Epidermal melanocyte (primary cell): ENCODE measurements at regions not wholly inside any gene's neighbourhood (a gene's known extent, or its start where the extent isn't known, plus 50 kb on each side); places are given as distances from the start of the nearest gene placed in this dataset.

Experiments
- DNase-seq: peaks from one replicate; pipeline ENCODE4 v3.0.0; 2011; ENCODE audit warnings: low spot score; ENCODE audit not compliant: insufficient read length

- DNase-seq, result no peak
These were observed 70.4 kb upstream of the C15orf39 start for GRCh38 chr15:75131269-75131643.

GRCh38 chr15:75134748-75135147, 66.9 kb upstream of the C15orf39 start:
- no peak for DNase-seq

GRCh38 chr15:75136118-75136517, 65.6 kb upstream of the C15orf39 start:
- DNase-seq, result no peak

DNA sequence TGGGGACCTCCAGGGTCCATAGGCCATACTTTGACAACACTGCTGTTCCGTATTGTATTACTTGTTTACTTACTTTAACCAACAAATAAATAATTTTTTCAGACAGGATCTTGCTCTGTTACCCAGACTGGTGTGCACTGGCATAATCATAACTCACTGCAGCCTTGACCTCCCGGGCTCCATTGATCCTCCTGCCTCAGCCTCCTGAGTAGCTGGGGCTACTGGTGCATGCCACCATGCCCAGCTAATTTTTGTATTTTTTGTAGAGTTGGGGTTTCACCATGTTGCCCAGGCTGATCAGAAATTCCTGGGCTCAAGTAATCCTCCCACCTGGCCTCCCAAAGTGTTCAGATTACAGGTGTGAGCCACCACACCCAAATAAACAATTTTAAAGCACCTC, 64.9 kb upstream of the C15orf39 start:
- no peak for DNase-seq

DNA sequence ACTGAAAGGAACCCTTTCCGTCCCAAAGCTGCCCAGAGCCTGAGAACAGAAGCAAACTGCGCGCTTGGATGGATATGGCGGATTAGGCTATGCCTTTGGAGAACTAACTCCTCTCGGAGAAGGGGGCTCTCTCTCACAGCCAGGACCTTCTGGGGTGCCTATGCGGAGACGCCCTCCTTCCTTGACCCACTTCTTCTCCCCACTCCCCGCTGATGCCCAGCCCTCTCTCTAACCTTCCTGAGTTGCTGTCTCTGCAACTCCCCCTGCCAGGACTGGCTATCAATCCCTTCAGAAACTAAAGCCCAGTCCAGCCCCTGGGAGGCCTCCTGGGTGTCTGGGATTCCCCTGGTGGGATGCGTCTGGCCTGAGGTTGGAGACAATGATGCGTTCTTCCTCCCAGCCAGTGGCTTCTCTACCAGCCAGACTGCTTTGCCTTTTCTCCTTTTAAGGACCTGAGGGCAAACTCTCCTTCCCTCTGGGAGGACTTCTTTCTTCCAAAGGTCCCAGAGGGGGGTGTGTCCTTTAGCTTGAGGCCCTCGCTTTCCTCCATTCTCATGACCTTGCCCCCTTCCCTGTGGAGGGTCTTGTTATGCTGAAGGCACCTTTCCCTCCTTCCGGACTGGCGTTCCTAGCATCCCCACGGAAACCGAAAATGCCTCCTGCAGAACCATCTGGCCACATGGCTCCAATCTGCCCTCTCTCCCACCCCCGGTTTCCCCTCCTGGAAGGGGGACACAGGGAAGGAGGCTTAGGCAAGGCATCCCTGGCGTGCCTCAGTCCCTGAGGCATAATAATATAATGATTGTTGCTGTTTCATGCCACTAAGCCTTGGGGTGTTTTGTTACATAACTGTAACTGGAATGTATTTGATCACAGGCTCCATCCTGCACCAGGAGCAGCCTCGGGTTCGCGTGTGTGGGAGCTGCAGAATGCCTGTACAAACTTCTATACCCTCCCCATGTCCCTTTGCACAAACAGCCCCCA, 63.4 kb upstream of the C15orf39 start:
- DNase-seq, result peak; percentile 50

GRCh38 chr15:75140080-75140879, 61.4 kb upstream of the C15orf39 start:
- DNase-seq, result no peak

GRCh38 chr15:75142499-75142898, 59.2 kb upstream of the C15orf39 start:
- DNase-seq, result no peak

DNA sequence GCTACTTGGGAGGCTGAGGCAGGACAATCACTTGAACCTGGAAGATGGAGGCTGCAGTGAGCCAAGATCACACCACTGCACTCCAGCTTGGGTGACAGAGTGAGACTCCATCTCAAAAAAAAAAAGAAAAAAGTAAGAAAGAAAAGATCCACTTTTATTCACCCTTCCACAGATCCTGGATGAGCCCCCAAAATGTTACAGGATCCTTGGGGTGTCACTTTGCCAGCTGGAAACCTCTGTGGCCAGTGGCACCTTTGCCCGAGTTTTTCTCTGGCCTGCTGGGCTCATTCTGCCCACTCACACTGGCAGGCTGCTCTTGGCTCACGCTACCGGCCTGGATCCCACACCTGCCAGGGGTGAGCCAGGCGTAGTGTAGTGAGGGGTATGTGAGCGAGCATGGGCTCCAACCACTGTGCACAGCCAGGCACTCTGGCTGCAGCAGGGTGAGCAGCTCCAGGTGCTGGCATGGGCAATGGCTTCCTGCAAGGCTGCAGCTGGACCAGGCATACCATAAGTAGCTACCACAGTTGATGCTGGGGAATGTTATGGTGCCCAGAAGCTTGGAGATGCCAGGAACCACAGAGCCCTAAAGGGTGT, 57.8 kb upstream of the C15orf39 start:
- DNase-seq, result no peak

DNA sequence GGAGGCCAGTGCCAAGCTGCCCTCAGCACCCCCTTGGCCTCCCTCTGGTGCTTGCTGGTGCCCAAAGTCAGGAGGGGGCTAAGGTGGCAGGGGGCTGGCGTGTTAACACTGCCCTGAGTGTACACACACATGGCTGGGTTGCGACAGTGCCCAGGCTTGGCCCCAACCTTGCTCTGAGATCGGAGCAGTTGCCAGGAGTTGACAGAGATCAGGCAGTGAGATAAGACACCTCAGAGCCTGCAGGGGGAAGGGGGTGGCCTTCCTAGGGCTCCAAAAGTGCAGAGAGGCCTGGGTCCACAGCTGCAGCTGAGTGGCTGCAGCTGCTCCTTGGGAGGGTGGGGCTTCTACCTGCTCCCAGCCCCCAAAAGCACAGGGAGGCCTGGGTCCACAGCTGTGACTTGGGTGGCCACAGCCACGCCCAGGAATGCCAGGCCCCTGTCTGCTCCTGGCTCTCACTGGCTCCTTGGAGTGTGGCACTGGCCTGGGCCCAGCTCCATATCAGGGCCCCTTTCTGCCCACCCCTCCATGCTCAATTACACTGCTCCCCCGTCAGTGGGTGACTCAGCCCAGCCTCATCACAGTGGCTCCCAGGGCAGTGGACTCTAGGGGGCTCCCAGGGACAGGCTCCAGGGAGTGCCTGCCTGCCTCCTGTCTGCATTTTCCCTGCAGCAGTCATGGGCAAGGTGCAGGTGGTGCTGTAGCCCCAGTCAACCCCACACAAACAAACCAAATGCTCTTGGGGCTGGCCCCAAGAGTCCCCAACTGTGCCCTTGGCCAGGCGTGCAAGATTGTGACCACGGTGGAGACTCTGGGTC, 56.4 kb upstream of the C15orf39 start:
- DNase-seq, result no peak

- DNase-seq, result no peak
These were observed 53.4 kb upstream of the C15orf39 start for GRCh38 chr15:75148280-75148679.

DNA sequence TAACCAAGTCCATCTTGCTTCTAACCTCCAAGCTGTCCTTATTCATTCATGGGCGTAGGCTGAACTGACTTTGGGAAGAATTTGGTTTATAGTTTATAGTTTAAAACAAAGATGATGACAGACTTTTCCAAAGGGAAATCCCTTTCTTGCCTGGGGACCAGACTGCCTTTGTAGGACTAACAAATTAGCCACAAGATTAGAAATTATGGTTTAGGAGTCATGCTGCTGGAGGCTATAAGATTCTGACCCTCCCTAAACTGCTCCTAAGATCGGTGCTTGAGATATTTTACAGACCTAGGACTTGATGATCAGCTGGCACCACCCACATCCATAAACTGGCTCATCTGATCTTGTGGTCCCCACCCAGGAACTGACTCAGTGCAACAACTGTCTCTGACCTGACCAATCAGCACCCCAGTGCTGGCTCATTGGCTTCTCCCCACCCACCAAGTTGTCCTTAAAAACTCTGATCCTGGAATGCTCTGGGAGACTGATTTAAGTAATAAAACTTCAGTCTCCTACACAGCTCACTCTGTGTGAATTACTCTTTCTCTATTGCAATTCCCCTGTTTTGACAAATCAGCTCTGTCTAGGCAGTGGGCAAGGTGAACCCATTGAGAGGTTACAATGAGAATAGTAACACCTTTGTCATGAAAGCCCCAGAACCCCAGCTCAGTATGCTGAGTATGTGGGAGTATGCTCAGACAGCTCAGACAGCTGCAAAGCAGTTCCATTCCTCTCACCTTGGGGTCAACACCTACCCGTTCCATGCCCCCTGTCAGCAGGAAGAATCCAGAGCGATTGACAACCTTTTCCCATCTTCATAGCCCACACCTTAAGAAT, 51.6 kb upstream of the C15orf39 start:
- DNase-seq, result no peak

- no peak for DNase-seq
These were observed 50.2 kb upstream of the C15orf39 start for GRCh38 chr15:75151214-75152128.
